Esophagus muscularis mucosa (tissue), 4 donors: ENCODE measurements at regions not wholly inside any gene's neighbourhood (a gene's known extent, or its start where the extent isn't known, plus 50 kb on each side); places are given as distances from the start of the nearest gene placed in this dataset.

Source experiments
- DNase-seq: peaks from one replicate; pipeline ENCODE4 v3.0.0-alpha.2; 2017; ENCODE audit errors: extremely low spot score
- H3K27ac ChIP-seq, 4 donors: fragments of 200-600 bp; sonication (generic); replicated peaks in 1 of 4; 1 replicate in 3 of 4; 2 replicates in 1 of 4; pipeline ENCODE4 v1.5.1; 2016 to 2019; ENCODE audit warnings: mild to moderate bottlenecking in 1 of 4
- H3K27me3 ChIP-seq, 4 donors: fragments of 200-600 bp; sonication (generic); one replicate each; pipeline versions ENCODE4 v1.5.1 to v1.6.0; 2016 to 2019
- H3K36me3 ChIP-seq, 4 donors: fragments of 200-600 bp; sonication (generic); one replicate each; pipeline ENCODE4 v1.5.1; 2016 to 2019
- H3K4me1 ChIP-seq, 4 donors: fragments of 200-600 bp; sonication (generic); one replicate each; pipeline ENCODE4 v1.5.1; 2016 to 2019
- H3K4me3 ChIP-seq, 4 donors: fragments of 200-600 bp; sonication (generic); 1 replicate in 2 of 4; 2 replicates in 2 of 4; pipeline ENCODE4 v1.5.1; 2016 to 2019; ENCODE audit warnings: mild to moderate bottlenecking in 4 of 4, moderate library complexity in 1 of 4
- H3K9me3 ChIP-seq, 4 donors: fragments of 200-600 bp; sonication (generic); 1 replicate in 3 of 4; 2 replicates in 1 of 4; pipeline ENCODE4 v1.5.1; 2016 to 2019
- CTCF ChIP-seq, 3 experiments: fragments of 200-600 bp in 2 of 3; fragments of 450-650 bp in 1 of 3; sonication (generic) in 2 of 3; IDR thresholded peaks; one replicate each; pipeline ENCODE4 v1.5.1; 2017 to 2019; ENCODE audit warnings: antibody characterized with exemption in 3 of 3, mild to moderate bottlenecking in 2 of 3, moderate library complexity in 1 of 3
- EP300 ChIP-seq: sonication (generic); formaldehyde crosslinking; IDR thresholded peaks from one replicate; pipeline ENCODE4 v1.6.1; 2017; ENCODE audit warnings: antibody characterized with exemption
- POLR2A ChIP-seq: fragments of 450-650 bp; IDR thresholded peaks from one replicate; pipeline ENCODE4 v1.6.1; 2017; ENCODE audit warnings: antibody characterized with exemption, moderate library complexity, mild to moderate bottlenecking, low read depth
- POLR2AphosphoS5 ChIP-seq, 2 donors: sonication (generic); formaldehyde crosslinking; IDR thresholded peaks; one replicate each; pipeline ENCODE4 v1.6.1; 2017; ENCODE audit warnings: antibody characterized with exemption in 2 of 2
- WGBS: methylation state at CpG from one replicate; pipeline ENCODE4 v1.1.5; 2018; 5-methylcytosine and 5-hydroxymethylcytosine counted together
- intact Hi-C: fragments of 100-400 bp; cut with DNase I; formaldehyde crosslinking; loops from one replicate; pipeline ENCODE4 v1.15.1; 2023

- Histone ChIP-seq H3K4me1 (peaks cover 0 to 3% (median 0%) of the 10 kb centered on the region in 4 donors), H3K9me3 (no peaks in the 10 kb centered on the region), H3K27ac (no peak overlapping the region), H3K36me3 (no peaks in the 10 kb centered on the region), H3K4me3 (no peak overlapping the region), H3K27me3 (no peaks in the 10 kb centered on the region)
- WGBS: 91% methylated on average over 2 of the region's 2 CpGs
- no peak for DNase-seq
- intact Hi-C loops: no loop called here
- TF ChIP-seq POLR2AphosphoS5 (IDR thresholded peaks at IDR 0.05) (no peak), EP300 (no peak), POLR2A (no peak), CTCF (IDR thresholded peaks at IDR 0.05) (no peak)
These were observed 52.9 kb upstream of the ELAC2 start for GRCh38 chr17:13070732-13071131.

DNA sequence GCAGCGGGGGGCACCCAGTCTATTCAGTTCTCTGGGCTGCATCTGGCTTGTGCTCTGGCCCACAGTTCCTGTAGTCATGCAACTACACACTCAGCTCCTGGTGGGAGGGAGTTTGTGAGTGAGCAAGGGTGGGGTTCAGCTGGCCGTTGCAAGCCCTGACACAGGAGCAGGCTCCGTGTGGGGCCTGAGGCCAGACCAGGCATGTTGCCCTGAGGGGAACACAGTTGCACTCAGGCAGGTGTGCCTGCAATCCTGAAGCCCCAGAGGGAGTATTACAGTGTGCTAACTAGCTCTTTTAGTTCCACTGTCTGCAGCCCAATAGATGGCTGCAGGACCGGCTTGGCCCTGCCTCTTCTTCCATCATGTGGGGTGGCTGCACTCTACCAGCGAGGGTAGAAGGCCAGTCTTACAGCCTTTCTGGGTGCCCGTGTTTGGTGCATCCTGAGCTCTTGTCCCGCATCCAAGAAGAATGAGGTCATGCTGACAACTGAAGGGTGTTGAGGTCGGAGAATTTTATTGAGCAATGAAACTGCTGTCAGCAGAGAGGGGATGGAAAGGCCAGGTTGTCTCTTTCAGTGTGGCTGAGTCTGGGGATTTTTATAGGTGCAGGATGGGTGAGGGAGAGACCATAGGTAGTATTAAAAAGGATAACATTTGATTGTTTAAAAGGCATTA lies 49.9 kb upstream of the ELAC2 start:
- no peak for TF ChIP-seq POLR2A
- TF ChIP-seq CTCF (IDR thresholded peaks at IDR 0.05): no peak
- no peak for TF ChIP-seq EP300
- no peak for TF ChIP-seq POLR2AphosphoS5 (IDR thresholded peaks at IDR 0.05)
- Histone ChIP-seq H3K9me3 (no peaks in the 10 kb centered on the region), H3K27me3 (no peaks in the 10 kb centered on the region), H3K36me3 (no peaks in the 10 kb centered on the region), H3K4me3 (no peak overlapping the region), H3K4me1 (peaks cover 0 to 3% (median 0%) of the 10 kb centered on the region in 4 donors), H3K27ac (no peak overlapping the region)
- no peak for DNase-seq
- intact Hi-C loops: no loop called here
- WGBS: 58% methylated on average over 8 of the region's 8 CpGs
